ENCODE measurements at regions not wholly inside any gene's neighbourhood (a gene's known extent, or its start where the extent isn't known, plus 50 kb on each side); places are given as distances from the start of the nearest gene placed in this dataset.

DNA sequence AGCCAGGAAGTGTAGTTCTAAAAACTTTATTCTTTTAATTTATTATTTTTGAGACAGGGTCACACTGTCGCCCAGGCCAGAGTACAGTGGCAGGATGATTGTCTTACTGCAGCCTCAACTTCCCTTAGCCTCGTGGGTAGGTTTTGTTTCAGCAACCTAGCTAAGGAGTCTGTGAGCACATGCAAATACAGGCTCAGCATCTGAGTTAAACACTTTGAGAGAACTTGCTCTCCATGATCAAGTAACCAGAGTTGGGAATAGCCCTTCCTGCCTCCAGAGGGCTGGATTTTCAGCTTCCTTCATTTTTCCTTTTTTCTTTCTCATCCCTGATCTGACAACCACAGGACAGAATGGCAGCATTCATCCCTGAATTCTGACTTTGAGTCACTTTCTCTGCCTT, 871.3 kb downstream of the GALC start:
- H4K20me1 ChIP-seq (ENCODE audit: insufficient read depth, low read length) = no peaks in the 10 kb centered on the region
- peaks cover 4% of the 10 kb centered on the region for H3K9me3 Mint-ChIP-seq (ENCODE audit: unreplicated experiment)
- H3K4me1 ChIP-seq (ENCODE audit: insufficient read depth, low read length) = no peaks in the 10 kb centered on the region
- no peak overlapping the region for H3K9ac ChIP-seq (ENCODE audit: low read length)
- no peaks in the 10 kb centered on the region for H3K4me1 Mint-ChIP-seq (ENCODE audit: low read depth, unreplicated experiment)
- H2AFZ ChIP-seq (ENCODE audit: low read depth, low read length) = no peak overlapping the region
- DNase-seq (ENCODE audit: low read depth) (no peak), FAIRE-seq (no peak)
- no peak overlapping the region for H3K4me3 ChIP-seq (ENCODE audit: insufficient read depth, low read depth, low read length)
- H3K27me3 ChIP-seq (ENCODE audit: insufficient read depth, low read length) = no peaks in the 10 kb centered on the region
- no peaks in the 10 kb centered on the region for H3K9me3 ChIP-seq (ENCODE audit: insufficient read depth, low read depth, low read length)
- TF ChIP-seq, protein P1, sequence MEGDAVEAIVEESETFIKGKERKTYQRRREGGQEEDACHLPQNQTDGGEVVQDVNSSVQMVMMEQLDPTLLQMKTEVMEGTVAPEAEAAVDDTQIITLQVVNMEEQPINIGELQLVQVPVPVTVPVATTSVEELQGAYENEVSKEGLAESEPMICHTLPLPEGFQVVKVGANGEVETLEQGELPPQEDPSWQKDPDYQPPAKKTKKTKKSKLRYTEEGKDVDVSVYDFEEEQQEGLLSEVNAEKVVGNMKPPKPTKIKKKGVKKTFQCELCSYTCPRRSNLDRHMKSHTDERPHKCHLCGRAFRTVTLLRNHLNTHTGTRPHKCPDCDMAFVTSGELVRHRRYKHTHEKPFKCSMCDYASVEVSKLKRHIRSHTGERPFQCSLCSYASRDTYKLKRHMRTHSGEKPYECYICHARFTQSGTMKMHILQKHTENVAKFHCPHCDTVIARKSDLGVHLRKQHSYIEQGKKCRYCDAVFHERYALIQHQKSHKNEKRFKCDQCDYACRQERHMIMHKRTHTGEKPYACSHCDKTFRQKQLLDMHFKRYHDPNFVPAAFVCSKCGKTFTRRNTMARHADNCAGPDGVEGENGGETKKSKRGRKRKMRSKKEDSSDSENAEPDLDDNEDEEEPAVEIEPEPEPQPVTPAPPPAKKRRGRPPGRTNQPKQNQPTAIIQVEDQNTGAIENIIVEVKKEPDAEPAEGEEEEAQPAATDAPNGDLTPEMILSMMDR (IDR thresholded peaks at IDR 0.05; ENCODE audit: insufficient read depth, low read depth, low read length) = no peak
- TF ChIP-seq EZH2 (IDR thresholded peaks at IDR 0.05; ENCODE audit: insufficient read depth, low read length) = no peak
- no peak overlapping the region for H3K27ac Mint-ChIP-seq (ENCODE audit: unreplicated experiment)
- no peaks in the 10 kb centered on the region for H3K79me2 ChIP-seq (ENCODE audit: insufficient read depth, low read length)
- no peaks in the 10 kb centered on the region for H3K36me3 Mint-ChIP-seq (ENCODE audit: low read depth, unreplicated experiment)
- no peaks in the 10 kb centered on the region for H3K27me3 Mint-ChIP-seq (ENCODE audit: low read depth, unreplicated experiment)
- H3K36me3 ChIP-seq (ENCODE audit: insufficient read depth, low read length) = no peaks in the 10 kb centered on the region
- H3K4me2 ChIP-seq (ENCODE audit: low read length) = no peak overlapping the region
- H3K27ac ChIP-seq (ENCODE audit: low read depth, low read length) = no peak overlapping the region
- H3K4me3 Mint-ChIP-seq (ENCODE audit: unreplicated experiment) = no peak overlapping the region

DNA sequence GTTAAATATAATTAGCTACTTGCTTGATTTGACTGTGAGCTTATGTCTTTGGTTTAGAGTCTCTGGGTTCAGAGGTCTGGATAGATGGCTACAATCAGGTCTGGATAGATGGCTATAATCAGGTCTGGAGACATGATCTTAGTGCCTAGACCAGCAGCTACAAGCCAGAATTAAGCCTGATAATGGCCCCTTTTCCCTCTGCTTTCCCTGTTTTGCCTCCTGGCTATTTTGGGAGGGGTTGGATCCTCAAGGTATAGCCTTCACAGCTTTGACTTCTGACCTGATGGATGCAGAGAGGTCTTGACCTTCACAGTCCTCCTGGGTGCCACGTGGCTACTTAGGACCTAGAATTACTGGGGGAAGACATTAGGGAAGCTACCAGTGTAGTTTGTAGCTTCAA, 877.7 kb downstream of the GALC start:
- H3K4me1 Mint-ChIP-seq (ENCODE audit: low read depth, unreplicated experiment) = no peaks in the 10 kb centered on the region
- H3K4me1 ChIP-seq (ENCODE audit: insufficient read depth, low read length) = no peaks in the 10 kb centered on the region
- H3K79me2 ChIP-seq (ENCODE audit: insufficient read depth, low read length) = no peaks in the 10 kb centered on the region
- DNase-seq (ENCODE audit: low read depth) (no peak), FAIRE-seq (no peak)
- H3K4me3 ChIP-seq (ENCODE audit: insufficient read depth, low read depth, low read length) = no peak overlapping the region
- no peaks in the 10 kb centered on the region for H3K36me3 Mint-ChIP-seq (ENCODE audit: low read depth, unreplicated experiment)
- no peak overlapping the region for H3K4me3 Mint-ChIP-seq (ENCODE audit: unreplicated experiment)
- H3K27me3 Mint-ChIP-seq (ENCODE audit: low read depth, unreplicated experiment) = no peaks in the 10 kb centered on the region
- no peaks in the 10 kb centered on the region for H4K20me1 ChIP-seq (ENCODE audit: insufficient read depth, low read length)
- TF ChIP-seq EZH2 (IDR thresholded peaks at IDR 0.05; ENCODE audit: insufficient read depth, low read length) = no peak
- TF ChIP-seq, protein P1 (IDR thresholded peaks at IDR 0.05; ENCODE audit: insufficient read depth, low read depth, low read length) = no peak
- H3K27ac ChIP-seq (ENCODE audit: low read depth, low read length) = no peak overlapping the region
- no peak overlapping the region for H2AFZ ChIP-seq (ENCODE audit: low read depth, low read length)
- no peak overlapping the region for H3K9ac ChIP-seq (ENCODE audit: low read length)
- no peaks in the 10 kb centered on the region for H3K9me3 Mint-ChIP-seq (ENCODE audit: unreplicated experiment)
- H3K9me3 ChIP-seq (ENCODE audit: insufficient read depth, low read depth, low read length) = no peaks in the 10 kb centered on the region
- H3K36me3 ChIP-seq (ENCODE audit: insufficient read depth, low read length) = no peaks in the 10 kb centered on the region
- no peak overlapping the region for H3K4me2 ChIP-seq (ENCODE audit: low read length)
- no peaks in the 10 kb centered on the region for H3K27me3 ChIP-seq (ENCODE audit: insufficient read depth, low read length)
- H3K27ac Mint-ChIP-seq (ENCODE audit: unreplicated experiment) = no peak overlapping the region

DNA sequence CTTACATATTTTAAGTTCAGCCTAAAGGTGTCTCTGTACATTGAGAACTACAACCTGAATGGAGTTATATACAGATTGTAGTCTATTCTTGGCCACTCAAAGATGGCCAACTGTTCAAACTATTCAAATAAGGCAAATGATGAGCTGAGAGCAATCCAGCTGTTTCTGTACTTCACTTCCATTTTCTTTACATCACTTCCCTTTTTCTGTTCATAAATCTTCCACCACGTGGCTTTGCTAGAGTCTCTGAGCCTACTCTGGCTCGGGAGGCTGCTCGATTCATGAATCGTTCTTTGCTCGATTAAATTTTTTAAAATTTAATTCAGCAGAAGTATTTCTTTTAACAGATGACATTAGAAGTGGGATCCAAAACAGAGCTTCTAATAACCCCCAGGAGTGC, 879.7 kb downstream of the GALC start:
- no peak for DNase-seq (ENCODE audit: low read depth)
- no peak overlapping the region for H3K27ac Mint-ChIP-seq (ENCODE audit: unreplicated experiment)
- FAIRE-seq = no peak
- Histone ChIP-seq H3K9me3 (ENCODE audit: insufficient read depth, low read depth, low read length) (no peaks in the 10 kb centered on the region), H3K4me1 (ENCODE audit: insufficient read depth, low read length) (peaks cover 3% of the 10 kb centered on the region), H3K79me2 (ENCODE audit: insufficient read depth, low read length) (no peaks in the 10 kb centered on the region), H4K20me1 (ENCODE audit: insufficient read depth, low read length) (no peaks in the 10 kb centered on the region), H3K9ac (ENCODE audit: low read length) (no peak overlapping the region), H3K27ac (ENCODE audit: low read depth, low read length) (no peak overlapping the region), H3K4me2 (ENCODE audit: low read length) (no peak overlapping the region), H3K4me3 (ENCODE audit: insufficient read depth, low read depth, low read length) (no peak overlapping the region), H3K36me3 (ENCODE audit: insufficient read depth, low read length) (no peaks in the 10 kb centered on the region), H2AFZ (ENCODE audit: low read depth, low read length) (no peak overlapping the region), H3K27me3 (ENCODE audit: insufficient read depth, low read length) (no peaks in the 10 kb centered on the region)
- H3K36me3 Mint-ChIP-seq (ENCODE audit: low read depth, unreplicated experiment) = no peaks in the 10 kb centered on the region
- TF ChIP-seq, protein P1 (IDR thresholded peaks at IDR 0.05; ENCODE audit: insufficient read depth, low read depth, low read length) = no peak
- TF ChIP-seq EZH2 (IDR thresholded peaks at IDR 0.05; ENCODE audit: insufficient read depth, low read length) = no peak
- H3K4me1 Mint-ChIP-seq (ENCODE audit: low read depth, unreplicated experiment) = peaks cover 16% of the 10 kb centered on the region
- no peak overlapping the region for H3K4me3 Mint-ChIP-seq (ENCODE audit: unreplicated experiment)
- no peaks in the 10 kb centered on the region for H3K9me3 Mint-ChIP-seq (ENCODE audit: unreplicated experiment)
- H3K27me3 Mint-ChIP-seq (ENCODE audit: low read depth, unreplicated experiment) = no peaks in the 10 kb centered on the region
